H1 (cell line): ENCODE measurements at regions not wholly inside any gene's neighbourhood (a gene's known extent, or its start where the extent isn't known, plus 50 kb on each side); places are given as distances from the start of the nearest gene placed in this dataset.

Experiments
- BRCA1 ChIP-seq: IDR thresholded peaks from 2 replicates; pipeline ENCODE4 v1.6.1; 2012; ENCODE audit warnings: low read depth, low read length, improper control_type of control experiment
- CHD1 ChIP-seq: IDR thresholded peaks from 2 replicates; pipeline ENCODE4 v1.6.1; 2012; ENCODE audit warnings: low read depth, low read length, improper control_type of control experiment
- FOSL1 ChIP-seq: IDR thresholded peaks from 2 replicates; pipeline ENCODE4 v1.6.1; 2011; ENCODE audit warnings: mild to moderate bottlenecking, low read depth, low read length, moderate library complexity; ENCODE audit not compliant: insufficient read depth
- HDAC6 ChIP-seq: IDR thresholded peaks from one replicate; pipeline ENCODE4 v1.7.1; 2012; ENCODE audit warnings: low read depth, mild to moderate bottlenecking, inconsistent platforms, low read length, moderate library complexity
- RAD21 ChIP-seq, 2 experiments: IDR thresholded peaks in 1 of 2; conservative IDR thresholded peaks in 1 of 2; 2 replicates each; pipeline ENCODE4 v1.6.1; 2011; ENCODE audit warnings: low read depth in 2 of 2, low read length in 2 of 2, improper control_type of control experiment in 1 of 2, inconsistent platforms in 1 of 2, mild to moderate bottlenecking in 1 of 2, moderate library complexity in 1 of 2
- TF ChIP-seq, protein P1 (sequence below): IDR thresholded peaks from 2 replicates; pipeline ENCODE4 v1.6.1; 2011; ENCODE audit warnings: low read depth, mild to moderate bottlenecking, low read length; ENCODE audit not compliant: insufficient read depth
- TF ChIP-seq, protein P2 (sequence below), 3 experiments: IDR thresholded peaks; 1 replicate in 2 of 3; 2 replicates in 1 of 3; pipeline versions ENCODE4 v1.5.1 to v1.6.1; 2011; ENCODE audit warnings: low read length in 3 of 3, mild to moderate bottlenecking in 3 of 3, inconsistent platforms in 2 of 3, low read depth in 1 of 3, moderate library complexity in 1 of 3; ENCODE audit not compliant: insufficient read depth in 1 of 3; ENCODE audit errors: control extremely low read depth in 1 of 3

DNA sequence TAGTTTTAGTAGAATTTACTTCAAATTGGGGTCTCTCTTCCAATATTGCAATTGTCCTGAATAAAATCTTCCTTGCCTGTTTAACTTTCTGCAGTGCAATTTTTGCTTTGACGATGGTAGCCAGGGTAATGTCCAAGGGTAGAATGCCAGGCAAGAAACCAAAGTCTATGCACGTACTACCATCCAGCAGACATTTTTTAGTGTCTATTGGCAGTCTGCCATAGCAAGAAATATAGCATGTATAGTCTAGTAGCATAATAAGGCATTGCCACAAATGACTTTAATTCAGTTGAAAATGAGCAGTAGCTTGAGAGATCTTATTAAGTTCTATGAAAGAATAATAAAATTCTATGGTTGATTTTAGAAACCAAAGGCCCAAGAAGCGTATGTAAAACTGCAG is 62.3 kb upstream of the KCNQ5 start (continued):
- TF ChIP-seq CHD1 (no peak), FOSL1 (no peak), BRCA1 (no peak), RAD21 (IDR thresholded peaks at IDR 0.05 in 1 of 2, conservative IDR thresholded peaks at IDR 0.05 in 1 of 2; ENCODE audit: low read depth in 2 of 2, low read length in 2 of 2) (no peak), HDAC6 (no peak)
- TF ChIP-seq, protein P1, sequence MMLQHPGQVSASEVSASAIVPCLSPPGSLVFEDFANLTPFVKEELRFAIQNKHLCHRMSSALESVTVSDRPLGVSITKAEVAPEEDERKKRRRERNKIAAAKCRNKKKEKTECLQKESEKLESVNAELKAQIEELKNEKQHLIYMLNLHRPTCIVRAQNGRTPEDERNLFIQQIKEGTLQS, result no peak
- TF ChIP-seq, protein P2, sequence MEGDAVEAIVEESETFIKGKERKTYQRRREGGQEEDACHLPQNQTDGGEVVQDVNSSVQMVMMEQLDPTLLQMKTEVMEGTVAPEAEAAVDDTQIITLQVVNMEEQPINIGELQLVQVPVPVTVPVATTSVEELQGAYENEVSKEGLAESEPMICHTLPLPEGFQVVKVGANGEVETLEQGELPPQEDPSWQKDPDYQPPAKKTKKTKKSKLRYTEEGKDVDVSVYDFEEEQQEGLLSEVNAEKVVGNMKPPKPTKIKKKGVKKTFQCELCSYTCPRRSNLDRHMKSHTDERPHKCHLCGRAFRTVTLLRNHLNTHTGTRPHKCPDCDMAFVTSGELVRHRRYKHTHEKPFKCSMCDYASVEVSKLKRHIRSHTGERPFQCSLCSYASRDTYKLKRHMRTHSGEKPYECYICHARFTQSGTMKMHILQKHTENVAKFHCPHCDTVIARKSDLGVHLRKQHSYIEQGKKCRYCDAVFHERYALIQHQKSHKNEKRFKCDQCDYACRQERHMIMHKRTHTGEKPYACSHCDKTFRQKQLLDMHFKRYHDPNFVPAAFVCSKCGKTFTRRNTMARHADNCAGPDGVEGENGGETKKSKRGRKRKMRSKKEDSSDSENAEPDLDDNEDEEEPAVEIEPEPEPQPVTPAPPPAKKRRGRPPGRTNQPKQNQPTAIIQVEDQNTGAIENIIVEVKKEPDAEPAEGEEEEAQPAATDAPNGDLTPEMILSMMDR (IDR thresholded peaks at IDR 0.05; ENCODE audit: control extremely low read depth in 1 of 3, insufficient read depth in 1 of 3, low read depth in 1 of 3, low read length in 3 of 3), result no peak
